Activated CD4-positive, alpha-beta T cell treated with anti-CD3 and anti-CD28 coated beads for 36 hours (primary cell): ENCODE measurements at regions not wholly inside any gene's neighbourhood (a gene's known extent, or its start where the extent isn't known, plus 50 kb on each side); places are given as distances from the start of the nearest gene placed in this dataset.
"Not testable (repeated sequence)": the region's sequence is repeated elsewhere in the genome, so short reads cannot be mapped to it uniquely, and the experiment has no call there.

ENCODE experiments used
- ATAC-seq: fragments of 200-7000 bp; cut with Tn5 transposase; one replicate; pipeline ENCODE4 v1.10.0; 2021; ENCODE audit warnings: mild to moderate bottlenecking, moderate library complexity
- CTCF ChIA-PET: fragments of 350-600 bp; sonication (Branson Sonifier 250); formaldehyde crosslinking; loops from one replicate; lab custom pipeline; 2021; ENCODE audit warnings: antibody characterized with exemption; lab: Charles Lee
- POLR2A ChIA-PET: fragments of 350-600 bp; sonication (Branson Sonifier 250); formaldehyde crosslinking; loops from one replicate; lab custom pipeline; 2021; ENCODE audit warnings: antibody characterized with exemption, inconsistent platforms; lab: Charles Lee
- DNase-seq: peaks from one replicate; pipeline ENCODE4 v3.0.0-alpha.2; 2020
- H3K27ac Mint-ChIP-seq: one replicate; pipeline ENCODE4 v1.8.0; 2021; ENCODE audit warnings: mixed read lengths
- H3K27me3 Mint-ChIP-seq: one replicate; pipeline ENCODE4 v1.8.0; 2021; ENCODE audit warnings: mixed read lengths
- H3K36me3 Mint-ChIP-seq: one replicate; pipeline ENCODE4 v1.8.0; 2021; ENCODE audit warnings: low read depth, mixed read lengths
- H3K4me1 Mint-ChIP-seq: one replicate; pipeline ENCODE4 v1.8.0; 2021; ENCODE audit warnings: mixed read lengths
- H3K4me3 Mint-ChIP-seq: one replicate; pipeline ENCODE4 v1.8.0; 2021; ENCODE audit warnings: mild to moderate bottlenecking, moderate library complexity, mixed read lengths
- H3K9me3 Mint-ChIP-seq: one replicate; pipeline ENCODE4 v1.8.0; 2021; ENCODE audit warnings: low read depth, mixed read lengths
- intact Hi-C, 2 experiments: fragments of 100-400 bp; cut with DNase I in 1 of 2; cut with micrococcal nuclease in 1 of 2; formaldehyde crosslinking; loops; one replicate each; pipeline versions ENCODE4 v1.14.2 to v1.15.1; 2022 to 2024; cut with DNase I, micrococcal nuclease

- ATAC-seq (no peak), DNase-seq (no peak)
- no peak overlapping the region for H3K4me3 Mint-ChIP-seq
- intact Hi-C loops, result no loop called here
- H3K36me3 Mint-ChIP-seq, result no peaks in the 10 kb centered on the region
- POLR2A ChIA-PET, result no interaction called here
- H3K9me3 Mint-ChIP-seq, result peaks cover 11% of the 10 kb centered on the region
- CTCF ChIA-PET, result interaction anchor here (0.6 kb wide), 1 partner anchor 389 kb away, joined by 3 read pairs; no protein-coding TSS in a partner anchor
- H3K27ac Mint-ChIP-seq, result no peak overlapping the region
- H3K4me1 Mint-ChIP-seq, result no peaks in the 10 kb centered on the region
- no peaks in the 10 kb centered on the region for H3K27me3 Mint-ChIP-seq
These were observed 215.3 kb upstream of the FBXL7 start for GRCh38 chr5:15284706-15285105.

GRCh38 chr5:15283076-15283475 lies 216.9 kb upstream of the FBXL7 start:
- Mint-ChIP-seq H3K27me3 (no peaks in the 10 kb centered on the region), H3K4me3 (no peak overlapping the region), H3K27ac (no peak overlapping the region), H3K4me1 (no peaks in the 10 kb centered on the region), H3K36me3 (no peaks in the 10 kb centered on the region), H3K9me3 (peaks cover 13% of the 10 kb centered on the region)
- DNase-seq (no peak), ATAC-seq (no peak)
- intact Hi-C loops, result no loop called here
- ChIA-PET POLR2A (no interaction called here), CTCF (no interaction called here)

- Mint-ChIP-seq H3K27ac (no peak overlapping the region), H3K27me3 (no peaks in the 10 kb centered on the region), H3K9me3 (peaks cover 15% of the 10 kb centered on the region), H3K36me3 (no peaks in the 10 kb centered on the region), H3K4me3 (no peak overlapping the region), H3K4me1 (no peaks in the 10 kb centered on the region)
- DNase-seq (no peak), ATAC-seq (no peak)
- CTCF ChIA-PET, result no interaction called here
- POLR2A ChIA-PET, result no interaction called here
- intact Hi-C loops, result no loop called here
These were observed 217.4 kb upstream of the FBXL7 start for GRCh38 chr5:15282611-15283010.

- H3K4me1 Mint-ChIP-seq, ATAC-seq, H3K4me3 Mint-ChIP-seq, CTCF ChIA-PET, H3K9me3 Mint-ChIP-seq, intact Hi-C loops, H3K27me3 Mint-ChIP-seq, POLR2A ChIA-PET, H3K36me3 Mint-ChIP-seq, H3K27ac Mint-ChIP-seq, DNase-seq: not testable (repeated sequence)
These were observed 228.4 kb upstream of the FBXL7 start for GRCh38 chr5:15271596-15271995.

GRCh38 chr5:15267966-15268365 lies 232.0 kb upstream of the FBXL7 start:
- Mint-ChIP-seq H3K9me3 (peaks cover 9% of the 10 kb centered on the region), H3K27ac (no peak overlapping the region), H3K36me3 (no peaks in the 10 kb centered on the region), H3K4me1 (no peaks in the 10 kb centered on the region), H3K4me3 (no peak overlapping the region), H3K27me3 (no peaks in the 10 kb centered on the region)
- ChIA-PET CTCF (interaction anchor here (1.1 kb wide), 1 partner anchor 9 kb away, joined by 3 read pairs; no protein-coding TSS in a partner anchor), POLR2A (no interaction called here)
- ATAC-seq (no peak), DNase-seq (no peak)
- intact Hi-C loops, result no loop called here

GRCh38 chr5:15266841-15267240 lies 233.1 kb upstream of the FBXL7 start:
- DNase-seq (no peak), ATAC-seq (no peak)
- Mint-ChIP-seq H3K4me3 (no peak overlapping the region), H3K27ac (no peak overlapping the region), H3K9me3 (peaks cover 9% of the 10 kb centered on the region), H3K27me3 (no peaks in the 10 kb centered on the region), H3K4me1 (no peaks in the 10 kb centered on the region), H3K36me3 (no peaks in the 10 kb centered on the region)
- intact Hi-C loops, result no loop called here
- POLR2A ChIA-PET, result no interaction called here
- CTCF ChIA-PET, result no interaction called here

- no peak for ATAC-seq
- POLR2A ChIA-PET, result no interaction called here
- no peak overlapping the region for H3K4me3 Mint-ChIP-seq
These were observed 233.8 kb upstream of the FBXL7 start for GRCh38 chr5:15266229-15266628.

GRCh38 chr5:15263942-15264341 lies 236.0 kb upstream of the FBXL7 start:
- Mint-ChIP-seq H3K4me3 (no peak overlapping the region), H3K27me3 (no peaks in the 10 kb centered on the region), H3K4me1 (no peaks in the 10 kb centered on the region), H3K36me3 (no peaks in the 10 kb centered on the region), H3K27ac (no peak overlapping the region), H3K9me3 (peaks cover 7% of the 10 kb centered on the region)
- no peak for DNase-seq
- intact Hi-C loops, result no loop called here
- POLR2A ChIA-PET, result no interaction called here
- ATAC-seq, result no peak
- CTCF ChIA-PET, result no interaction called here

More at GRCh38 chr5:15266229-15266628, 233.8 kb upstream of the FBXL7 start:
- CTCF ChIA-PET, result no interaction called here
- Mint-ChIP-seq H3K9me3 (peaks cover 9% of the 10 kb centered on the region), H3K27me3 (no peaks in the 10 kb centered on the region), H3K4me1 (no peaks in the 10 kb centered on the region), H3K36me3 (no peaks in the 10 kb centered on the region), H3K27ac (no peak overlapping the region)
- no peak for DNase-seq
- intact Hi-C loops, result no loop called here

- intact Hi-C loops, result no loop called here
- ATAC-seq (no peak), DNase-seq (no peak)
- ChIA-PET CTCF (no interaction called here), POLR2A (no interaction called here)
- peaks cover 2% of the 10 kb centered on the region for H3K9me3 Mint-ChIP-seq
- H3K4me3 Mint-ChIP-seq, result no peak overlapping the region
- no peak overlapping the region for H3K27ac Mint-ChIP-seq
- H3K27me3 Mint-ChIP-seq, result no peaks in the 10 kb centered on the region
- no peaks in the 10 kb centered on the region for H3K4me1 Mint-ChIP-seq
- no peaks in the 10 kb centered on the region for H3K36me3 Mint-ChIP-seq
These were observed 236.6 kb upstream of the FBXL7 start for GRCh38 chr5:15263406-15263805.

- H3K27ac Mint-ChIP-seq, result no peak overlapping the region
- no peaks in the 10 kb centered on the region for H3K27me3 Mint-ChIP-seq
- H3K4me3 Mint-ChIP-seq, result no peak overlapping the region
- ATAC-seq (no peak), DNase-seq (no peak)
- no peaks in the 10 kb centered on the region for H3K36me3 Mint-ChIP-seq
- no peaks in the 10 kb centered on the region for H3K4me1 Mint-ChIP-seq
- CTCF ChIA-PET, result no interaction called here
- POLR2A ChIA-PET, result no interaction called here
- peaks cover 5% of the 10 kb centered on the region for H3K9me3 Mint-ChIP-seq
- intact Hi-C loops, result no loop called here
These were observed 238.5 kb upstream of the FBXL7 start for GRCh38 chr5:15261269-15261995.

GRCh38 chr5:15260356-15261268 lies 239.4 kb upstream of the FBXL7 start:
- DNase-seq, result no peak
- no peaks in the 10 kb centered on the region for H3K36me3 Mint-ChIP-seq
- H3K27me3 Mint-ChIP-seq, result no peaks in the 10 kb centered on the region
- no peak overlapping the region for H3K27ac Mint-ChIP-seq
- ATAC-seq, result no peak
- no peaks in the 10 kb centered on the region for H3K4me1 Mint-ChIP-seq
- H3K4me3 Mint-ChIP-seq, result no peak overlapping the region
- POLR2A ChIA-PET, result no interaction called here
- intact Hi-C loops, result no loop called here
- CTCF ChIA-PET, result interaction anchor here (0.8 kb wide), 1 partner anchor 147 kb away, joined by 4 read pairs; no protein-coding TSS in a partner anchor
- H3K9me3 Mint-ChIP-seq, result peaks cover 3% of the 10 kb centered on the region

GRCh38 chr5:15256485-15256884 lies 243.5 kb upstream of the FBXL7 start:
- DNase-seq (no peak), ATAC-seq (no peak)
- intact Hi-C loops, result no loop called here
- Mint-ChIP-seq H3K4me1 (no peaks in the 10 kb centered on the region), H3K9me3 (peaks cover 3% of the 10 kb centered on the region), H3K4me3 (no peak overlapping the region), H3K36me3 (no peaks in the 10 kb centered on the region), H3K27me3 (no peaks in the 10 kb centered on the region), H3K27ac (no peak overlapping the region)
- ChIA-PET CTCF (no interaction called here), POLR2A (no interaction called here)
